Kidney (tissue), 13 donors: ENCODE measurements at regions not wholly inside any gene's neighbourhood (a gene's known extent, or its start where the extent isn't known, plus 50 kb on each side); places are given as distances from the start of the nearest gene placed in this dataset.

Experiments used
- DNase-seq, 5 donors: peaks; one replicate each; pipeline ENCODE4 v3.0.0-alpha.2; 2013 to 2020
- FAIRE-seq: peaks from 2 replicates; lab custom pipeline; 2012; peaks lifted over from hg19 to GRCh38; lab: Jason Lieb, UNC
- H3K27ac ChIP-seq, 2 donors: one replicate each; pipeline ENCODE4 v1.7.0; 2013; ENCODE audit warnings: low read depth in 2 of 2, low read length in 2 of 2, inconsistent platforms in 1 of 2
- H3K27me3 ChIP-seq: one replicate; pipeline ENCODE4 v1.7.1; 2013; ENCODE audit warnings: low read length, inconsistent platforms; ENCODE audit not compliant: control insufficient read depth, insufficient read depth
- H3K36me3 ChIP-seq, 3 donors: one replicate each; pipeline versions ENCODE4 v1.7.0 to v1.7.1; 2013; ENCODE audit warnings: low read length in 3 of 3, control low read depth in 1 of 3, inconsistent platforms in 1 of 3; ENCODE audit not compliant: insufficient read depth in 3 of 3, control insufficient read depth in 2 of 3
- H3K4me1 ChIP-seq, 3 donors: one replicate each; pipeline versions ENCODE4 v1.7.0 to v1.7.1; 2013; ENCODE audit warnings: low read length in 3 of 3, inconsistent platforms in 1 of 3, low read depth in 1 of 3; ENCODE audit not compliant: control insufficient read depth in 2 of 3, insufficient read depth in 2 of 3
- H3K4me3 ChIP-seq, 3 donors: one replicate each; pipeline versions ENCODE4 v1.7.0 to v1.8.1; 2013; ENCODE audit warnings: low read length in 3 of 3, control low read depth in 1 of 3, inconsistent platforms in 1 of 3
- H3K9ac ChIP-seq, 3 donors: one replicate each; pipeline versions ENCODE4 v1.7.0 to v1.7.1; 2013; ENCODE audit warnings: low read length in 3 of 3, control low read depth in 1 of 3, inconsistent platforms in 1 of 3
- H3K9me3 ChIP-seq, 3 donors: one replicate each; pipeline versions ENCODE4 v1.7.0 to v1.7.1; 2013; ENCODE audit warnings: low read length in 3 of 3, control low read depth in 1 of 3, inconsistent platforms in 1 of 3; ENCODE audit not compliant: control insufficient read depth in 2 of 3, insufficient read depth in 1 of 3
- intact Hi-C: fragments of 100-400 bp; cut with DNase I; formaldehyde crosslinking; loops from one replicate; pipeline ENCODE4 v1.11.1; 2022
- TF ChIP-seq, protein P1 (sequence below): IDR thresholded peaks from 3 replicates; pipeline ENCODE4 v1.5.1; 2012; ENCODE audit warnings: mild to moderate bottlenecking, moderate library complexity, borderline replicate concordance; ENCODE audit not compliant: insufficient read depth; ENCODE audit errors: extremely low read depth
- donor health status: control.
- donor health status: control.
- donor health status: control.
- donor health status: control.
- donor health status: control.
- donor health status: DM: yes; HTN: yes; CAD: no.
- donor health status: Normal renal cell carcinoma (clear cell type).

DNA sequence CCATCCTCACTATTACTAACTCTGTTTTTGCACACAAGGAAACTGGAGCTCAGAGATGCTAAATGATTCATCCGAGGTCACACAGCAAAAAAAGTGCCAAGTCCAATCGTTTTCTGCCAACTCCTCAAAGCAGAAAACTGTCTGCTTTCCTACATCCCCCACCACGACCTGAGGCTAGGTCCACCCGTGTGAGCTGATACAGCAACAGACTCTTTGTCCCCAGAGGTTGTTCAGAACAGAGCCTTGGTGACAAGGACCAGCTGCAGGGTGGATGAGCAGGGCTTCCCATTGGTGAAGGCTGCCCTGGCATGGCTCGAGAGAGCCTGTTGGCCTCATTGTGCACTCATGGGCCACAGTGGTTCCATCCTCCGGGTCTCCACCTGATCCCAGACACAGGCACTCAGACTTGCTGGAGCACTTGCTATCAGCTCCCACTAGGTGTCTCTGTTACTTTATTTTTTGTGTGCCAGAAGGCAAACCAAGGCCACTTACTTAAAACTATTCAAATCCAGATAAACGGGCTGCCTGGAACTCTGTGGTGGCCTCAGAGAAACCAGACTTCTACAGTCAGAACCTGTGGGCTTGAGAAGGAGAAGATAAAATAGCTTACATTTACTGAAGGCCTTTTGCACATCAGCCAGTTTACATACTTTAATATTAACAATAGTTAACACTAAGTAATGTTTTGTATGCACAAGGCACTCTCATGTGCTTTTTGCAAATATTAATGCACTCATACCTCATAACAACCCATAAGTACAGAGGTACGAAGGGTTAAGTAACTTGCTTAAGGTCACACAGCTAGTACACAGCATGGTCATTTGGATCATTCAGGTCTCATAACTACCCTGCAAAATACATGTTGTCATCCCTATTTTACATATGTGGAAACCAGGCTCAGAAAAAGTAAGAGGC, 62.9 kb upstream of the CTIF start:
- DNase-seq (peak in 4 of 5 donors; percentile 69 to 86 (median 76)), FAIRE-seq (peak; percentile 56)

DNA sequence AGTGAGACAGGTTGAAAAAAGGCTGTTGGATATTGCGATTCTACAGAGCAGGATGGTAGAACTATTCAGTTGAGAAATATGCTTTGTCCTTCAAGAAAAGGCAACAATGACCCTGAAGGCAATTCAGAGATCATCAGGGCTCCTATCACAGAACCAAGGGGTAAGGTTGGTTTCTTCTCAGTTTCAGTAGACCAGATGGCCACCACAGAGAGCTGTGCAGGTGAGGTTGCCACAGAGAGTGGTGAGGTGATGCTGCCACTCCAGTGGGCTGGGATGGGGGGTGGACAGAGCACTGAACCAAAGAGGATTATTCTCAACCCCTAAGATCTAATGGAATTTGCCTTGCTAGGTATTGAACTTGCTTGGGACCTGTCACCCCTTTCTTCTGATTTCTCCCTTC, 64.6 kb upstream of the ZBTB7C start:
- intact Hi-C loops, result no loop called here
- FAIRE-seq (no peak), DNase-seq (no peak)

More for the DNA sequence above, 62.9 kb upstream of the CTIF start:
- H3K9me3 ChIP-seq, result no peaks in the 10 kb centered on the region
- TF ChIP-seq, protein P1, sequence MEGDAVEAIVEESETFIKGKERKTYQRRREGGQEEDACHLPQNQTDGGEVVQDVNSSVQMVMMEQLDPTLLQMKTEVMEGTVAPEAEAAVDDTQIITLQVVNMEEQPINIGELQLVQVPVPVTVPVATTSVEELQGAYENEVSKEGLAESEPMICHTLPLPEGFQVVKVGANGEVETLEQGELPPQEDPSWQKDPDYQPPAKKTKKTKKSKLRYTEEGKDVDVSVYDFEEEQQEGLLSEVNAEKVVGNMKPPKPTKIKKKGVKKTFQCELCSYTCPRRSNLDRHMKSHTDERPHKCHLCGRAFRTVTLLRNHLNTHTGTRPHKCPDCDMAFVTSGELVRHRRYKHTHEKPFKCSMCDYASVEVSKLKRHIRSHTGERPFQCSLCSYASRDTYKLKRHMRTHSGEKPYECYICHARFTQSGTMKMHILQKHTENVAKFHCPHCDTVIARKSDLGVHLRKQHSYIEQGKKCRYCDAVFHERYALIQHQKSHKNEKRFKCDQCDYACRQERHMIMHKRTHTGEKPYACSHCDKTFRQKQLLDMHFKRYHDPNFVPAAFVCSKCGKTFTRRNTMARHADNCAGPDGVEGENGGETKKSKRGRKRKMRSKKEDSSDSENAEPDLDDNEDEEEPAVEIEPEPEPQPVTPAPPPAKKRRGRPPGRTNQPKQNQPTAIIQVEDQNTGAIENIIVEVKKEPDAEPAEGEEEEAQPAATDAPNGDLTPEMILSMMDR, result peak; percentile 91
- peaks cover 0 to 2% (median 0%) of the 10 kb centered on the region in 3 donors for H3K4me1 ChIP-seq
- intact Hi-C loops, result loop anchor here (5.0 kb wide), 1 partner anchor 186 kb away; no protein-coding TSS in a partner anchor
- H3K27ac ChIP-seq, result no peak overlapping the region
- no peak overlapping the region for H3K4me3 ChIP-seq
- H3K9ac ChIP-seq, result no peak overlapping the region
- H3K36me3 ChIP-seq, result no peaks in the 10 kb centered on the region
- no peaks in the 10 kb centered on the region for H3K27me3 ChIP-seq

DNA sequence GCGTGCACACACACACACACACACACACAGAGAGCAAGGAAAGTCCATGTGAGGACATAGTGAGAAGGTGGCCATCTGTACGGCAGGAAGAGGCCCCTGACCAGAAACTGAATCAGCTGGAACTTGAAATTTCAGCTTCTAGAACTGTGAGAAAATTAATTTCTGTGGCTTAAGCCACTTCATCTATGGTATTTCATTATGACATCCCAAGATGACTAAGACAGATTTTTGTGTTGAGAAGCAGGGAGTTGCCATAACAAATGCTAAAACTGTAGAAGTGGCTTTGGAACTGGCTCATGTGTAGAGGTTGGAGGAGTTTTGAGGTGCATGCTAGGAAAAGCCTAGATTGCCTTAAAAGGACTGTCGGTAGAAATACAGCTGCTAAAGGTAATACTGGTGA, 63.4 kb upstream of the ZBTB7C start:
- no peaks in the 10 kb centered on the region for H3K27me3 ChIP-seq
- no peak overlapping the region for H3K27ac ChIP-seq
- no peak overlapping the region for H3K9ac ChIP-seq
- no peak for DNase-seq
- no peaks in the 10 kb centered on the region for H3K36me3 ChIP-seq
- intact Hi-C loops, result no loop called here
- TF ChIP-seq, protein P1, result no peak
- H3K4me3 ChIP-seq, result no peak overlapping the region
- FAIRE-seq, result no peak
- no peaks in the 10 kb centered on the region for H3K9me3 ChIP-seq
- H3K4me1 ChIP-seq, result peaks cover 0 to 2% (median 0%) of the 10 kb centered on the region in 3 donors

More for the DNA sequence above, 64.6 kb upstream of the ZBTB7C start:
- H3K4me1 ChIP-seq, result peaks cover 0 to 2% (median 0%) of the 10 kb centered on the region in 3 donors
- no peak overlapping the region for H3K4me3 ChIP-seq
- no peak overlapping the region for H3K9ac ChIP-seq
- no peaks in the 10 kb centered on the region for H3K27me3 ChIP-seq
- H3K27ac ChIP-seq, result no peak overlapping the region
- H3K9me3 ChIP-seq, result no peaks in the 10 kb centered on the region
- TF ChIP-seq, protein P1, result no peak
- no peaks in the 10 kb centered on the region for H3K36me3 ChIP-seq
